ENCODE measurements at regions not wholly inside any gene's neighbourhood (a gene's known extent, or its start where the extent isn't known, plus 50 kb on each side); places are given as distances from the start of the nearest gene placed in this dataset.

DNA sequence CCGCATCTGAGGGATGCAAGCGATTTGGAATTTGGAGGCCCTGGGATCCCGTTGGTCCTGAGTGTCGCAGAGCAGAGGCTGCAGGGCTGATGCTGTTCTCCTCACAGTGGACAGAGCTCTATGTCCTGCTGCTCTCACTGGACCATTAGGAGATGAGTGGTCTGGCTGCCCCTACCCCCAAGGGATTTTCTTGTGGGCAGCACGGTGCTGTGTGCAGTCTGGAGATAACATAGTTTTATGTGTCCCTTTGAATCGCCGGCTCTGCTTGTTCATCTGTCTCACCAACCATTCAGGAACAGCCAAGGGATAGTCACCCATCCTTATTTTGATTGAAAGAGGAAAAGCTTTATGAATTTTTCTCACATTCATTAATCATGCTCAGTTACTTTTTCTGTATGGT lies 49.9 kb downstream of the CHRM3 start:
- no peak for DNase-seq

DNA sequence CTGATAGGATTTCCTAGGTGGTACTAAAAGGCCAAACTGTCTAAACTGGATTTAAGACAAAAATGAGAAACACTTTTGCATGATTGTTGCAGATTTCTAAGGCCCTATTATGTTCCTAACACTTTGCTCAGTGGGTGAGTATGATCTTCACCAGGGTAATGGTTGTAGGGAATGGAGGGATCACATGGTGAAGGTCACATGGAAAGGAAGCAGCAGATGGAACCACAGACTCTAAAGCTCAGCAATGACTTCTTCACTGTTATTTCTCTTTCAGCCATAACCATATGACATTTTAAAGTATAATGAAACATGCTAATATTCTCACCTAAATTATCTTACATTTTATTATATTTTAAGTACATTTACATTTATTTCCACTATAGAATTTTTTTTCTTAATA lies 51.5 kb downstream of the CHRM3 start:
- DNase-seq = no peak

DNA sequence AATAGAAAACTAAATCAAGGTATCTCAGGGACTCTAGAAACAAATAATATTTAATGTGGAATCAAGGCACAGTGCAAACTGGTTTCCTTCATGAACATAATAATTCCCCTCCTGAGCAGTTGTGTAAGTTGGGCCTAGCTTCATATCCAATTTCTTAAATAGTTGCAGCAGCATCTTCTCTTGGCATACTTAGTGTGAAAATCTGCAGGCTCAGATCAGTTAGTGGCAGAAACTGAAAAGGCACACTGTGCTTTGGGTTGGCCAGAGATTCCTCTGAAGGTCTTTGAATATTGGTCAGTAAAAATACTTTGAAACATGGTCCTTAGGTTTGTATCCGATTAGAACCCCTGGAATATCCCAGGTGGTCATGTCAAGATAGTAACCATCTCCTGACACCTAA lies 52.5 kb downstream of the CHRM3 start:
- no peak for DNase-seq

DNA sequence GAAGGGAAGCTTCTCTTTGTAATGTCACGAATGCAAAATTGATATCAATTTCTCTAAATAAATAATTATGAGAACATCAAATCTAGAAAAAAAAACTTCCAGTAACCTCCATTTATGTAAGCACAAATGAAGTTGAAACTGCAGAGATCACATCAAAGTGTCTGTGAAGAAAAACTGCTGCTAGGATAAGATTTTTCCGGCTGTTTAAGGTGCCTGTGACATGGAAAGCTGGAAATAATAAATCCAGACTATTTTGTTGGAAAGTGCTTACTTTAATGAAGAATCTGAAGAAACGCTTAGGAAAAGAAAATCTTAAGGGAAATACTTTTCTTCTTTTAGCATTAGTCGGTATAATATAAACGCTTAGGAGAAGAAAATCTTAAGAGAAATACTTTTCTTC lies 57.0 kb downstream of the CHRM3 start:
- no peak for DNase-seq

DNA sequence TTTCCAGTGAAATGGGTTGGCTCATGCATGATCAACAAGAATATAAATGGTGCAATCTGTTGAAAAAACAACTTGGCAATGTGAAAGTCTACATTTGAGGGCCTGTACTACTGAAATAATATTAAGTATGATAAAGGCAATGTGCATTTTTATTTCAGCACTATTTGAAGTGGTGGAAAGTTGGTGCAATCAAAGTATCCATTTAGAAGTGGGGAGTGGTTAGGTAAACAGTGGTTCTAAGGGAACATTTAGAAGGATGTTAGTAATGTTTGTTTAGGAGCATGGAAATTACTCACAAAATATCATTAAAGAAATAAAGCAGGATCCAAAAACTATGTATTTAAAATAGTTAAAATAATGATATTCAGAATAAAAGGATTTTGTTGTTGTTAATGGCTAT lies 60.2 kb downstream of the CHRM3 start:
- no peak for DNase-seq

DNA sequence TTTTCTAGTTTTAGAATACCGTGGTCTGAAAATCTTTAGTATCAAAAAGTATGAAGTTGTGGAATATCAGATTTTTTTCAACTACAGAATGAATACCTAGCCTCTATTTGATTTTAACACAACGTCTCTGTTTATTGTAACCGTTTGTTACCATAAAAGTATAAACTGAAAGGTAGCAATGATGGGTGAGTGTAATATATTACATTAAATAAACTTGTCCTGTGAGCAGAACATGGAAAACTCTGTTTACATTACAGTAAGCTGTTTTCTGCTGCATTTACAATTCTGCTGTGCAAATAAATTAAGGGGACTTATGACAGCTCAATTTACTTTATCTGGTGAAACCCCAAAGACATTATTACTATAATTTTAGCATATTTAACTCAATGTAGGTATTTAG lies 62.5 kb downstream of the CHRM3 start:
- DNase-seq = no peak

- DNase-seq = no peak
Observed at GRCh38 chr1:239455743-239456142, 69.4 kb downstream of the CHRM3 start.

- no peak for DNase-seq
Observed at GRCh38 chr1:239456788-239457187, 70.4 kb downstream of the CHRM3 start.

DNA sequence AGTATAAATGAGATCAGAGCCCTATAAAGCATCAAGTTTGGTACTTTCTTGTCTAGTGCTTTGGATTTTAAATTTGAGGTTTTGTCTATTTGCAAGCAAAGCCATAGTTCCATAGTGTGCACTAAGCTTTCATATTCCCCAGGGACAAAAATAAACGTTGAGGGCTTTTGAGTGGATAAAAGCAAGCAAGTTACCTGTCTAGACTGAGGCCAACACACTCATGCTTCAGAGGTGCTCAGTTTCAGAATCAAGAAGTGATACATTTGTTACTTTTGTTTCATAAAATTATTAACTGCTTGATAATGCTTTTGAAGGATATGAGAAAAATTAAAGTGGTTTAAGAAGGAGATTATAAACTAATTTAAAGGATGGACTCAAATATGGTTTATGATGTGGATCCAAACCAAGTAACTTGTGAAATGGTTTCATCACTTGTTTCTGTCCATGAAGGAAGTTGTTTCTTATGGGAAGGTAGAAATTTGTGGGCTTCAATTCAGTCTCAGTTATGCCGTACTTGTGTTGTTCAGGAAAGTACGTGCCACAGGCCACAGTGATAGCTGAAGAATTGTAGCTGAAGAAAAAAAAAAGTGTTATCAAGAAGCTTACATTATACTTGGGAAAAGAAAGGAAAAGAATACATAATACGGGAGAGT lies 71.2 kb downstream of the CHRM3 start:
- DNase-seq = no peak

- DNase-seq = no peak
Observed at GRCh38 chr1:239458144-239458500, 71.8 kb downstream of the CHRM3 start.

DNA sequence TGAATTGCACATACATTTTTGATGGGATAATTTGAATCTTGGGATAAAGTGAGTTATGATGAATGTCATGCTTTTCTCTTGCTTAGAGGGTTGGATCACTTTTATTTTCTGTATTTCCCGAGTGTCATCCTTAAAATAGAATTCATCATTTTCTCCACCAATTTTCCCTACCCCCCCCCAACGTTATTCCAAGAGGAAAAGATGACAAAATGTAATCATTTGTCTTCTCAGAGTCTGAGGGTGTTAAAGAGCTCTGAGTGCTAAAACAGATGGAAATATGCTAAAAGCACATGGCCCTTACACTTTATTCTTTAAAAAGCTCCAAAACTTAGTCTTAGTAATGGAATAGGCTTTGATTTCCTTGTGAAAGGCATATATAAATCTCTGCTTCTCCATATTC lies 81.4 kb downstream of the CHRM3 start:
- DNase-seq = no peak

GRCh38 chr1:239478069-239478468 lies 91.7 kb downstream of the CHRM3 start:
- DNase-seq = no peak

DNA sequence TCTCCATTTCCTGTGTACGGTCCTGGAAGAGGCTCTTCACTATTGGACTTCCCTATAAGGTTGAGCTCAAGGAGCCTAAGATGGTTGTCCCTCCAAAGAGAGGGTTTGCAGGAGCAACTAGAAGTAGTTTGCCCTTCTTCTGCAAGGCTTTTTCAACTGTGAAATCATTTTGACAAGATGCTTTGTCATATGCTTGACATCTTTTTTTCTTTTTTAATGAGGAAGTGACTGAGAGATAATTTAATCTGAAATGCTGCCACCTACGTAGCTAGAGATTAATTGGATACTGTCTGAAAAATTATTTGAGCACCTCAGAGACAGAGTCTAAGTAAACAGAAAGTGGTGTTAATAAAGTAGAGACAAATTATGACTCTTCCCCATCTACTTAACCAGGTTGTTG lies 97.0 kb downstream of the CHRM3 start:
- no peak for DNase-seq

GRCh38 chr1:239493811-239494414 lies 107.5 kb downstream of the CHRM3 start:
- DNase-seq = no peak

DNA sequence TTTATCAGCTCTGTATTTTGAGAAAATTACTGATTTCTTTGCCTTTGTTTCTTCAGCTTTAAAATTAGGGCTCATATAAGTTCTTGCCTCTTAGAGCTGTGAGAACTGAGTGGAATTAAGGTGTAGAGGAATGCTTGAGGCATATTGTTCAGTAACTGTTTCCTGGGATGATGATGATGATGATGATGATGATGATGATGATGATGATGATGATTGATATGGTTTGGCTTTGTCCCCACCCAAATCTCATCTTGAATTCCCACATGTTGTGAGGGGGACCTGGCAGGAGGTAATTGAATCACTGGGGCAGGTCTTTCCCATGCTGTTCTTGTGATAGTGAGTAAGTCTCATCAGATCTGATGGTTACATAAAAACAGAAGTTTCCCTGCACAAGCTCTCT lies 118.7 kb downstream of the CHRM3 start:
- no peak for DNase-seq

DNA sequence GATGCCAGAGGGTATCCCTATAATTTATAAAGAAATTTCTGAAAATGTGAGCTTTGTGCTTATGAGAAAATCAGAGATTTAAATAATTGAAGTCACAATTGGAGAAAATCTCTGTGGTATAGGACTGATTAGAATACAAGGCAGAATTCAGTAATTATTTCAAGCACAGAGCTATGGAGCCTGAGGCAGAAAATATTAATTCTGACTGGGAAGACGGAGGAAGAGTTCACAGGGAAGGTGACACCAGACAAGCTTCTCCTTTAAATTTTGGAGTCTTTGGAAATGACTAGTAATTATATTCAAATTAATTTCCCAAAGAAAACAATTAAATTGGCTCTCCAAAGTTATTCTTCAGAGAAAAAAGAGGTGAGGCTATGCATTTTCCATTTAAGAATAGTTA lies 121.5 kb downstream of the CHRM3 start:
- no peak for DNase-seq

- DNase-seq = no peak
Observed at GRCh38 chr1:239511875-239512274, 125.5 kb downstream of the CHRM3 start.

DNA sequence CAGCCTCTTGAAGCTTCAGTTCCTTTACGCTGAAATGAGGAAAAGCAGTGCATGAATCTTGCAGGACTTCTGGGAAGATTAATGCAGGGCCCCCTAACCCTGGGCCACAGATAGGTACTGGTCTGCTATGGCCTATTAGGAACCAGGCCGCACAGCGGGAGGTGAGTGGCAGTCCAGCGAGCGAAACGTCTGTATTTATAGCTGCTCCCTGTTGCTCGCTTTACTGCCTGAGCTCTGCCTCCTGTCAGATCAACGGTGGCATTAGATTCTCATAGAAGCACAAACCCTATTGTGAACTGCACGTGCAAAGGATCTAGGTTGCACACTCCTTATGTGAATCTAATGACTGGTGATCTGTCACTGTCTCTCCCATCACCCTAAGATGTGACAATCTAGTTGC lies 130.2 kb downstream of the CHRM3 start:
- no peak for DNase-seq

DNA sequence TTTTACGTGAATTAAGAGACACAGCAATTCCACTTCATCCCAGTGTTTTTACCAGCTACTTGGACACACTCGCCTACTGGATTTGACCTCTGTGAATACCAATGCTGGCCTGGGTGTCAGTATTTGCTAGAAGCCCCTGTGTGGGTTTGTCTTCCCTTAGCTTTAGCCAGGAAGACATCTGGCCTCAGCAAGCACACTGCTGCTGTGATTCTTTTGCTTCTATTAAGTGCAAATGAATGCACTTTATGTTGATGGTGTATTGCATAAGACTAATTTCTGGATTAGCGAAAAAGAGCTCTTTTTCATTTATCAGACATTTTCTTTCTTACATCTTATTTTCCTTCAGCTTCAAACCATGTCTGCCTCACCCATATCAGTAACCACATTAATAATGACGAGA lies 140.0 kb downstream of the CHRM3 start:
- DNase-seq = no peak

- no peak for DNase-seq
Observed at GRCh38 chr1:239527051-239527693, 140.8 kb downstream of the CHRM3 start.

DNA sequence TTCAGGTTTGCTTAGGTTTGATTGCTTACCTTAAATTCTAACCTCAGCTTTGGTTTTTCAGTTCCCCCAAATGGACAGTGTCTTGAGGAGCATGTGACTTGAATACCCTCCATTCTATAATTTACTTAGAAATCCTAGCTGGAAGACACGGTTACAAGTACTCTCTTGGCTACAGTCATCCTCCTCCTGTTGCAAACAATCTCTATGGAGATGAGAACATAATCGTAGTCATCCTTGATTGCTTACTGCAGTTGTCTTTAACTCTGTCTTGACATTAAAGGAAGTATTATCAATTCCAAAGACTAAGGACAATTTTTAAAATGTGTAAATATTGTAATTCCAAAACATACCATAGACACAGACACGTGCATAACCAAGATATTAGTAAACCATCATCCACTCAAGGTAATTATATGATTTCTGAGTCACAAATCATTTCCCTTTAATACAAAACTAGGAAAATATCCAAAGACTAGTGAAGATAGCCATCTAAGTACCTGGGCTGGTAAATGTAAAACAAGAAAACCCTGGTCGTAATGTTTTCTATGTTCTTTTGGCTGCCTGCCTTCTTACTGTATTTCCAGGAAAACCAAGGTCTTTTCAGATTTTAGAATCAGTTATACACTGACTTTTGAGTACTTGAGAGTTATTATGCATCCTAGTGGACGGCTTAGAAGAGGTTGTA lies 149.9 kb downstream of the CHRM3 start:
- DNase-seq = no peak

GRCh38 chr1:239537795-239538194 lies 151.4 kb downstream of the CHRM3 start:
- no peak for DNase-seq

DNA sequence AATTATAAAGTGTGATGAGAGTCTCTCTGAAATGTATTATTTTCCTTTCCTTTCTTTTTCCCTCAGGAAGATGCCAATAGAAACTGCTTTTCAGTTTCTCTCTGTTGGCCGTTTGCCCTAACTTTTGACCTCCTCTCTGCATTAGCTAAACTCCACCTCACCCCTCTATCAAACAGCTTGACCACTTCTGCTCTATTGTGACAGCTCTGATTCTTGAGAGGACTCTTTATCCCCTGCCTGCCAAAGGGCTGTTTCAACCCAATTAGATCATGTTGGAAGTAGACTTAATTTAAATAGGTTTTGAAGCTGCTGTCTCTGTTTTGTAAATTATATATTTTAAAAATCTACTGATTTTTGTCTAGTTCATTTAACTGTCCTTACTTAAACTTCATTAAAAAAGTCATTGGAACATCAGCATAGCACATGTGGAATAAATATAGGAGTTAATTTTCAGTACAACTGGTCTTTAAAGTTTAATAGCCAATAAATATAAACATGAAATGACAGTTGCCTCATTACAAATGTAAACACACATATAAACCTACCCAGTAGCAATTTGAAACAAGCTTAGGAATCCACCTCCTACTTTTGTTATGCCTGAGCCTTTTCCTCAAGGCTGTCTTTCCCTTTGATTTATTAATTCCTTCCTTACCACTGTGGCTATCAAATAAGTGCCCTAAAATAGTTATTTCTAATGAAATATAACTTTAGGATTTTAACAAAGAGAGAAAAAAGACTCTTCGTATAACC lies 152.0 kb downstream of the CHRM3 start:
- DNase-seq = no peak

Measured in CD4-positive, alpha-beta T cell treated with Interferon alpha-2 for 1 hour (primary cell).